ENCODE measurements at regions not wholly inside any gene's neighbourhood (a gene's known extent, or its start where the extent isn't known, plus 50 kb on each side); places are given as distances from the start of the nearest gene placed in this dataset.

GRCh38 chr11:130763087-130763980, 152.9 kb downstream of the SNX19 start:
- TF ChIP-seq, protein P1, sequence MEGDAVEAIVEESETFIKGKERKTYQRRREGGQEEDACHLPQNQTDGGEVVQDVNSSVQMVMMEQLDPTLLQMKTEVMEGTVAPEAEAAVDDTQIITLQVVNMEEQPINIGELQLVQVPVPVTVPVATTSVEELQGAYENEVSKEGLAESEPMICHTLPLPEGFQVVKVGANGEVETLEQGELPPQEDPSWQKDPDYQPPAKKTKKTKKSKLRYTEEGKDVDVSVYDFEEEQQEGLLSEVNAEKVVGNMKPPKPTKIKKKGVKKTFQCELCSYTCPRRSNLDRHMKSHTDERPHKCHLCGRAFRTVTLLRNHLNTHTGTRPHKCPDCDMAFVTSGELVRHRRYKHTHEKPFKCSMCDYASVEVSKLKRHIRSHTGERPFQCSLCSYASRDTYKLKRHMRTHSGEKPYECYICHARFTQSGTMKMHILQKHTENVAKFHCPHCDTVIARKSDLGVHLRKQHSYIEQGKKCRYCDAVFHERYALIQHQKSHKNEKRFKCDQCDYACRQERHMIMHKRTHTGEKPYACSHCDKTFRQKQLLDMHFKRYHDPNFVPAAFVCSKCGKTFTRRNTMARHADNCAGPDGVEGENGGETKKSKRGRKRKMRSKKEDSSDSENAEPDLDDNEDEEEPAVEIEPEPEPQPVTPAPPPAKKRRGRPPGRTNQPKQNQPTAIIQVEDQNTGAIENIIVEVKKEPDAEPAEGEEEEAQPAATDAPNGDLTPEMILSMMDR (IDR thresholded peaks at IDR 0.05) = no peak
- TF ChIP-seq POLR2A (IDR thresholded peaks at IDR 0.05) = no peak

All from uterus (tissue), 2 donors.